ENCODE measurements at regions not wholly inside any gene's neighbourhood (a gene's known extent, or its start where the extent isn't known, plus 50 kb on each side); places are given as distances from the start of the nearest gene placed in this dataset.

GRCh38 chr11:122478986-122479385, 176.5 kb upstream of the UBASH3B start:
- TF ChIP-seq EZH2 (IDR thresholded peaks at IDR 0.05): no peak
- TF ChIP-seq, protein P1, sequence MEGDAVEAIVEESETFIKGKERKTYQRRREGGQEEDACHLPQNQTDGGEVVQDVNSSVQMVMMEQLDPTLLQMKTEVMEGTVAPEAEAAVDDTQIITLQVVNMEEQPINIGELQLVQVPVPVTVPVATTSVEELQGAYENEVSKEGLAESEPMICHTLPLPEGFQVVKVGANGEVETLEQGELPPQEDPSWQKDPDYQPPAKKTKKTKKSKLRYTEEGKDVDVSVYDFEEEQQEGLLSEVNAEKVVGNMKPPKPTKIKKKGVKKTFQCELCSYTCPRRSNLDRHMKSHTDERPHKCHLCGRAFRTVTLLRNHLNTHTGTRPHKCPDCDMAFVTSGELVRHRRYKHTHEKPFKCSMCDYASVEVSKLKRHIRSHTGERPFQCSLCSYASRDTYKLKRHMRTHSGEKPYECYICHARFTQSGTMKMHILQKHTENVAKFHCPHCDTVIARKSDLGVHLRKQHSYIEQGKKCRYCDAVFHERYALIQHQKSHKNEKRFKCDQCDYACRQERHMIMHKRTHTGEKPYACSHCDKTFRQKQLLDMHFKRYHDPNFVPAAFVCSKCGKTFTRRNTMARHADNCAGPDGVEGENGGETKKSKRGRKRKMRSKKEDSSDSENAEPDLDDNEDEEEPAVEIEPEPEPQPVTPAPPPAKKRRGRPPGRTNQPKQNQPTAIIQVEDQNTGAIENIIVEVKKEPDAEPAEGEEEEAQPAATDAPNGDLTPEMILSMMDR (IDR thresholded peaks at IDR 0.05 in 2 of 3, conservative IDR thresholded peaks at IDR 0.05 in 1 of 3; ENCODE audit: borderline replicate concordance in 1 of 3, insufficient read depth in 1 of 3, low read depth in 2 of 3, low read length in 2 of 3): no peak
- TF ChIP-seq TCF7L2 (IDR thresholded peaks at IDR 0.05; ENCODE audit: borderline replicate concordance, extremely low read depth, insufficient read depth, insufficient read length): no peak
- TF ChIP-seq POLR2A (IDR thresholded peaks at IDR 0.05; ENCODE audit: borderline replicate concordance, extremely low read depth, insufficient read depth, insufficient read length): no peak

All from HCT116 (cell line).